AG08395 (cell line): ENCODE measurements at regions not wholly inside any gene's neighbourhood (a gene's known extent, or its start where the extent isn't known, plus 50 kb on each side); places are given as distances from the start of the nearest gene placed in this dataset.

ENCODE experiments used
- DNase-seq: peaks from one replicate; pipeline ENCODE4 v3.0.0; 2012; ENCODE audit warnings: mixed read lengths, low spot score

DNA sequence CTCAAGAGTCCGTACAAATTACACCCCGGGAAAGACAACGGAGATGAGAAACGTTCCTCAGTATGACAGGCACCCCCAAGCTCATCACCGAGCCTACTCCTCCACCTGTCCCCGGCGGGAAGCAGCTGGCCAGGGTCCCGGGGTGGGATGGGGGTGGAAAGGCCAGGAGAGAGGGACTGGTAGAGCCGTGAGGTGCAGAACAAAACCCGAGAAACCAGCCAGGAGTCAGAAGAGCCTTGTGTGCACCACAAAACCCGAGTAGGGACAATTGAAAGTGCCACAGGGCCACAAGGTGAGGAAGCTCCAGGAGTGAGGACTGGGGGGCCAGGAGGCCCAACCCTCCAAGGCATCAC is 75.5 kb upstream of the SALL3 start:
- DNase-seq = no peak

DNA sequence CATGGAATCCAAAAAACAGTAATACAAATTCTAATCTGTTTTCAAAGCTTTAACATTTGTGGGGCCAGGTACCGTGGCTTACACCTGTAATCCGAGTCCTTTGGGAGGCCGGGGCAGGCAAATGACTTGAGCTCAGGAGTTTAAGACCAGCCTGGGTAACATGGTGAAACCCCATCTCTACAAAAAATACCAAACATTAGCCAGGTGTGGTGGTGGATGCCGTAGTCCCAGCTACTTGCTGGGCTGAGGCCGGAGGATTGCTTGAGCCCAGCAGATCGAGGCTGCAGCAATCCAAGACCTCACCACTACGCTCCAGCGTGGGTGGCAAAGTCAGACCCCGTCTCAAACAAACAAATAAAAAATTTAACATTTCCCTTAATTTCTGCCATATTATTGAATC is 74.3 kb upstream of the SALL3 start:
- no peak for DNase-seq

DNA sequence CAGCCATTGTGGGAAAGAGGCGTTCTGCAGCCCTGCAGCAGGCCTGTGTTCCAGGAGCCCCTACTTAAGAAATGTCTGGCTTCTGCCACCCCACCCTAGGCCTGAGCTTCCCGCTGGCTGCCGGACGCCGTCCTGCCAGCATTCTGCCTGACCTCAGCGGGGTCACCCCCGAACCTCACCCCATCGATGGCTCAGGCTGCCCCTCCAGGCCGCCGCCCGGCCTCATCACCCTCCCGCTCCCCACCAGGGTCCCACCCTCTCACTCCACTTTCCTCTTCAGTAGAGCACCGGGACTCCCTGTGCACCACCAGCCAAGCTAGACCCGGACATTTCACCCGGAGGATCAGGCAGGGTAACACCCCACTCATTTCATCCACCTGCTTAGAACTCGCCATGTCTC is 73.6 kb upstream of the SALL3 start:
- DNase-seq = no peak

DNA sequence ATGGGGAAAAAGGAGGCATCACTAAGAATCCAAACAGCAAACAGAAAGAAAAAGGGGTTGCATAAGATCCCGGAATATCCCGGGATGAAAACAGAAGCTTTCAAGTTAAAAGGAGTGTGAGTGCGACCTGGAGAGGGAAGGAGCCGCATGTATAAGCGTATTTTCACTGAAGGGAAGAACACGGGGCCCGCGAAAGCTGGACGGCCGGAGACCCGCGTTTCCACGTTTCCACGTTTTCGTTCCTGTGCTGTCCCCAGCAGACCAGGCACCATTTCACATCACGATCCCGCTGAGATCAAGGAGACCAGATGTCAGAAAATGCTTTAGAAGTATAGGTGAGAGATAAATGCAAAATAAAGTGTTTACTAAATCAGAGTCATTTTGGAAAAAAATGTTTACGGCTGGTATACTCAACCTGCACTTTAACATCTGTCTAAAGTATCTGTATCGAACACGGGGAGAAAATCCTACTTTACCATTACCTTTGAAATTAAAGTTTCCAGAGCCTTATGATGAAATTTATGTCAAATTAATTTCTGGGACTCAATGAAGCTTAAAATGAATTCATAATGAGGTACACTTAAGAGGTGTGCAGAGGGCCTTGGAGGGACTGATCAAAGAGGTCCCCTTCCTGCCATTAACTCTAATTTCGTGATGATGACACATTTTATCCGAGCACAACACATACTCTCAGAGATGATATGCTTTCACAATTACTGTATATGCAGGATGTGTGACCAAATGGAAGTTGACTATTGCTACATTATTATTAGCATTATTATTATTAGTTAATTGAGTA is 71.0 kb upstream of the SALL3 start:
- no peak for DNase-seq

DNA sequence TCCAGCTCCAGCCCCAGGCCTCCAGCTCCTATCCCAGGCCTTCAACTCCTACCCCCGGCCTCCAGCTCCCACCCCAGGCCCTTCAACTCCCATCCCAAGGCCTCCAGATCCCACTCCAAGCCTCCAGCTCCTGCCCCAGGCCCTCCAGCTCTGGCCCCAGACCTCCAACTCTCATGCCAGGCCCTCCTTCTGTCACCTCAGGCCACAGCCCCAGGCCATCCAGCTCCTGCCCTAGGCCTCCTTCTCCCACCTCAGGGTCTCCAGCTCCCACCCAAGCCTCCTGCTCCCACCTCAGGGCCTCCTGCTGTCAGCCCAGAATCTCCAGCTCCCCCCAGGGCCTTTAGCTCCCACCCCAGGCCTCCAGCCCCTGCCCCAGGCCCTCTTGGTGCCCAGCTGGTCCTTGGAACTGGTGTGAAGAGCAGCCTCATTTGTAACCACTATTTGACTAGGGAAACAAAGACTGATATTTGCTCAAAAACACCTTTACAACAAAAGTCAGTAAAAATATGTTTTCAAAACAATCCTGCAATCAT is 67.8 kb upstream of the SALL3 start:
- no peak for DNase-seq

DNA sequence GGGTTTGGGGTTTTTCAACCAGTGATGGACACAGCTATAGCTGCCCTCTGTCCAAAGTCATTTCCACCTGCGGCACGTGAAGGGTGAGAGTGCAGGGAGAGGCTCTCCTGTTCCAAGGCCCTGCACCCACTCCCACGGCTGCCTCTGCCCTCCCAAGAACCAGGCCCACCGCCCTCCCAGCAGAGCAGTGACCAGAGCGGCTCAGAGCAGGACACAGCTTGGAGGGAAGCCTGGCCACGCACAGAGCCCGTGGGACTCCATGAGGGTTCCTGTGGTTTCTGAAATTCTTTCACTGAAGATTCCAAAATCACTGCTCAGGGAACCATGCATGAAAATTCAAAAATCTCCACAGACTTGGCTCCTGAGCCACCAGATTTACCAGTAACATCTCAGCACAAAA is 67.3 kb upstream of the SALL3 start:
- no peak for DNase-seq

DNA sequence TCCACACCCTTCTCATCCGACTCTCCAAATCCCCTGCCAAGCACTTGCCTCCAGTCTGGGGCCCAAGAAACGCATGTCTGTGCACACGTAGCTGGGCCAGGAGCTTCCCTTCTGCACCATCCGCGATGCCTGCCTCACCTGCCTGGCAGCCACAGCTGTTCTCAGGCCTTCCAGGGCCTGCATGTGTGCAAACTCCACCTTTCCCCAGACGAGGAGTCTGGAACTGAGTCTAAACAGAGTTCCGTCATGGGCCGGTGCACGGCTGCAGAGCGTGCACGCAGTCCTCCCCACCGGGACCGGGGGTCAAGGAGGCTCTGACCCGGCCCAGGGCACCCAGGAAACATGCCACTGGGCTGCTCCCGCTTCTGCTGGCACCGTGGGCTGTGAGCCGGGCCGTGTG is 66.8 kb upstream of the SALL3 start:
- no peak for DNase-seq

DNA sequence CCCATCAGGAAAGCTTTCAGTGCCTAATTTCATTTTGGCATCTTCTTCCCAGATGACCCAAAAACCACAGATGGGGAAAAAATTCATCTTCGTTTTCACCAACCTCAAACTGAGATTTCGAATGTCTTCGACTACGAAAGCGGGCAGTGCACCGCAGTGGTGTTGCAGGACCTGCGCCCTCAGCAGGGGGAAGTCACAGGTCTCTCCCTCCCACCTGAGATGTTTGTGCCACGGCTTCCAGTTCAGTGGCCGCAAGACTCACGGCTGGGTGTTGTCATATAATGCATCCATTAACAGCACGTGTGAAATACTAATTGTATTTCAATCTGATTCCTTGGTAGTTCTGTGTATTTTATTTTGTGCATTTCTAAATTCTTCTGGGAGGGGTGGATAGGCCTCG is 66.2 kb upstream of the SALL3 start:
- DNase-seq = no peak

DNA sequence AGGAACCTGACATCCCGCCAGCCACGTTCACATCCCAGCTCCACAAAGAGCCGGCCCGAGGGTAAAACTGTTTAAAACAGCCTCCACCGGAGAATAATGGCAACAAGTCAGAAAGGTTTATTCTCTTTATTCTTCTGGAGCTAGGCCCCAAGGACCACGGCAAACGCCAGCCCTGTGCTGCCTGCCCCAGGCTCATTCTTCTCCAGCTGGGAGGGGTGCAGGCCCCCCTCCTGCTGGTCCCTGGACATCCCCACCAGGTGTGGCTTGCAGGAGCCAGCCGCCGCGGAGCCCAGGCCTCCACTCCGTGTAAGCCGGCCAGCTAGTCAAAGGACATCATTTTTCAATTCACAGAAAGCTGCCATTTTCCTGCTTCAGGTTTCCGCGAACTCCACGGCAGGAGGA is 65.8 kb upstream of the SALL3 start:
- DNase-seq = no peak

DNA sequence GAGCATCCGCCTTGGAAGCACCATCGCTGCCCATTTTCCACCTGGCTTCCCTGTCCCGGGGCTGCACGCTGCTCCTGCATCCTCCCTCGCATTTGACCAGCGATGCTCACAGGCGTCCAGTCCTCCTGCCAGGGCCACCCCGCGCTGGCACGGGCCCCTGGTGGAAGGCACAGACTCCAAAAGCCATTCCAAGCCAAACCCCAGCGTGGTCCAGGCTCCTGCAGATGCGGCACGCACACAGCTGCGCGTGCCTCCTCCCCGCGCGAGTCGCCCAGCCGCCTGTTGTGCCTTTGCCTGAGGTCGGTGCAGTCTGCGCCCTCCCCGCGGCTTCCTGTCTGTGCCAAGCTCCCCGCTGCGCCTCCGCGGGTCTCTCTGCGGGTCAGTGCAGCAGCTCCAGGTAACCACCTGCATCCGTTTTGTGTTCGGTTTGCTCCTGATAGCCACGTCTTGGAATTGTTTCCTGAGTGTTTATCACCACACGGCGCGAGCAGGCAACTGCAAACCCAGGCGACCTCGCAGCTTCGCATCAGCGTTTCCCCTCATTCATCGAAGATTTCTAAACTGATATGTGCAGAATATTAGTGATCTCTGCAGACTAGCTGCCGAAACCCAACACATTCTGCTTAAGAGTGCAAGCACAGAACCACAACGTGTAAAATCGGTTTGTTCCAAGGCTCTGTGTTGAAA is 65.2 kb upstream of the SALL3 start:
- no peak for DNase-seq

DNA sequence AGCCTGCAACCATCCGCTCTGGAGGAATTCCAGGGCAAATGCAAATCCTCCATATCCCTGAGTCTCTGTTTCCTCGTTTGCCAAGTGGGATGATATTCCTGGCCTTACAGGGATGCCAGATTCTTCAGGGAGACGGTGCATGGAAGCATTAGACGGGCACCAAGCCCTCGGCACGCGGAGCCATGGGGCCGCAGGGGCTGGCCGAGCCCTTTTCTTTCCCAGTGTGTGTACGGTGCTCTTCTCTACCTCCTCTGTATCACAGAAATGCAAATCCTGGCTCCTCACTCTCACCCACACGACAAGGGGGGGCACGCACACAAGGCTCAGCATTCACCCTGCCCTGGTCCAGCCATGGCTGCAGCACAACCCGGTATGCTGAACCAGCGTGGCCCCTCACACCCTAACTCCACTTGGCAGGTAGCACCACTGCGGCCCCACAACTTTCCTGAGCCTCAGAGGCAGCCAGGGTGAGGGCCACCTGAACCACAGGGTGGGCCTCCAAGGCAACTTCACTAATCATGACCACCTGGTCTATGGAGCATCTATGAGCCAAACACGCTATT is 64.1 kb upstream of the SALL3 start:
- DNase-seq = no peak

DNA sequence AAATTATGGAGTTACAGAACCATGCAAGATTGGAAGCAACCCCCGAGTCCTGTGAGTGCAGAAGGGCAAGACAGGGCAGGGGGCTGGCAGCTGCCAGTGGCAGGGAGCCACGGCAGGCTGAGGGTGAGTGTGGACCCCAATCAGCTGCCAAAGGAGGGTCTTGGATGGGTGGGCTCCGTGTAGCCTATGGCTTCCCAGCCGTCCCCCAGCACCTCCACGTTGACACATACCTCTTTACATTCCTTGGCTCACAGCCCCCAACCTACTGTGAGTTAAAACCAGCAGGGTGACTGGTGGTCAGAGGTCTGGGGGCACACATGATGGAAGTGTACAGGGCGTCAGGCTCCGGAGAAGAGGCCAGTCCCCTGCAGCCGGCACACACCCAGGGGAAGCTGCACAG is 60.9 kb upstream of the SALL3 start:
- DNase-seq = no peak

DNA sequence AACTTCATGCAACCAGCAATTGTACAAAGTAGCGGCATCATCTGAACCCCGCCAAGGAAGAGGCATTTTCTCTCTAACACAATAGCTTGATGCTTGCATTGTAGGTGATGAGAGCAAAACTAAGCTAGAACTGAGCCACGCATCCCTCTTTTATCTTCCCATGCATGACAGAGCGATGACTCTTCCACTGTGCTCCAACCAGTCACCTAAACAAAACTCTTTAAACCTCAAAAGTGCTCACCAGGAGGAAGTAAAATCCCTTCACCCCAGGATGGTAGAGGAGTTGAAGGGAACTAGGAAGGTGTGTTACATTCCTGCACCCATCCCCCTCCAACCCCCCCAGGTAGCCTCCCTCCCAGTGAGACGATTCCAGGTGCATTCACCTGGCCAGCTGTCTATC is 59.7 kb upstream of the SALL3 start:
- DNase-seq = no peak

DNA sequence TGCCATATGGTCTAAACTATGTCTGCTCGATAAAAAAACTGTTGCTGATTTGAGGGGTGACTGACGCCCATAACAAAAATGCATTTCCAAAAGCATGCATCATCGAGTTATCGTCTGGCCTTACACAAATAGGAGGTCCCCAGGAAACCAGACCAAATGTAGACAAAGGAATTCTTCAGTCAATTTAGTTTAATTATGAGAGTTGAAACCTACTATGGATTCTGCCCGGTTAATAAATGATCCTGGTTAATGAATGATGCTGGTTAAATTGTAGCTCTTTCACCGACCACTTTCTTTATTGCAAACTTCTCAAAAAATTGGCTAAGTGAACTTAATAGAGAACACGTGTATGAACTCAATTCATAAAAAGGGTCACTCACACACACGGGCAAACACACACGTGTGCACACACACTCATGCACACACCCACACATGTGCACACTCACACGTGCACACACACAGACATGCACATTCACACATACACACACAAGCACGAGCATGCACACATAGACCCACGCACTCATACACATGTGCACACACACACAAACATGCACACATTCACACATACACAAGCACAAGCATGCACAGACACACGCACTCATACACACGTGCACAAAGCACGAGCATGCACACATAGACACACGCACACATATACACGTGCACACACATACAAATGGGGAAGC is 59.0 kb upstream of the SALL3 start:
- DNase-seq = no peak

DNA sequence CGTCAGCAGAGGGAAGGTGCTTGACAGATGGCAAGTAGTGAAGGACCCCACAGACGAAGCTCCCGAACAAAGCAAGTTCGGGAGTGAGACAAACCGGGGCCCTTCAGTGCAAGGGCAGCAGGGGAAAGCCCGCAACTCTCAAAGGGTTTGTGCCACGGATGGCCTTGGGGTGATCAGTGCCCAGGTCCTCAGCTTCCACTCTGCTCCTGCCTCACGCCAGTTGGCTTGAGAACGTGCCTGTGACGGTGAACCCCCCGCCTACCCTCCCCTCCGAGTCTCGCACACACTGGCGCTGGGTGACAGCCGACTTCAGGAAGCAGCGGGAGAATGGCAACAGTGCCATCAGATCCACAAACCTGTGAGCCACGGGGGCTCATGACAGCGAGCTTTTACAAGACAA is 56.8 kb upstream of the SALL3 start:
- no peak for DNase-seq

DNA sequence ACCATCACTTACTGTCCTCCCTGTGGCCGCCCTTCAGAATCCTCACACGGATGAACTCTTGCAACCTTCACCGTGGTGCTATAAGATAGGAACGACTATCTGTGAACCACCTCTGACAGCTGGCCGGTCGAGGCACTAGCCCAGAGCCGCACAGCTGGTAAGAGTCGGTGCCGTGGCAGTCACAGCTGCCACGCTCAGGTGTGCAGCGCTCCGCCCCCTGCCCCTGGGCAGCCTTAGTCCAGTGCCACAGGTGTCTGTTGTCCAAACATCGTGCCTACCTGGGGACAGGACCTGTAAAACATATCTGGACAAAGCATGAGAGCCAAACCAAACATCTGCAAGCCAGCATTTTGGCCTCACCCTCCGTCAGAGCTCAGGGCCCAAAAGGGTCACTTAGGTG is 55.3 kb upstream of the SALL3 start:
- no peak for DNase-seq

DNA sequence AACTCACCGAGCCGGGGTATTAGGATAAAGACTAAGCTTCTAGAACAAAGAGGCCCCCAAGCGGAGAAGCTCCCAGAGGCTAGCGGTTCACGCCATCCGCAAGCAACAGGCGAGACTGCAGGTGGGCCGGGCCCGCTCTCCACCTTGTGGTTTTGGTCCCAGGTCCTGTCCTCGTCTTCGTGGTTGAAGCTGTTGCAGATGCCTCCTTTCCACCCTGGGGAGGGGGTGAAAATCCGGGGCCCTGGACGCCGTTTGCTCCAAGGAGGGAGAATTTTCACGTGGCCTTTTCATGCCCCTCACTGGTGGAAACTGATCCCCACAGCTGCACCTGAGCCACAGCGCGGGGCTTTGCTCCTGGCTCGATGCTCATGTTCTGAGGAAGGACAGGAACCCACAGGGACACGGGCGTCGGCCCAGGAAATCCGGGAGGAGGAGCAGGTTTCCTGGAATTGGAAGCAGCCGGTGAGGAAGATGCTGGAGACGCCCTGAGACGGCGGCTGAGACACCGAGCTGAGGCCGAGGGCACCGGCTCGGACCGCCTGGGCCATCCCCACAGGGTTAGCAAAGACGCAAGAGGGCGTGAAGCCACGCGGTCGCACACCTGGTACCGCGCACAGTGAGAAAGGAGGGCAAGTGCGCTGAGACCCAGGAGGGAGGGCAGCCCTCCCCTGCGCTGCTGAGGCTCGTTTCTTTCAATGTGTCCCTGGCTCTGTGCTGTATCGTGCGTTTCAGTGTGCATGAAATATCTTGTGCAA is 54.7 kb upstream of the SALL3 start:
- DNase-seq = no peak

DNA sequence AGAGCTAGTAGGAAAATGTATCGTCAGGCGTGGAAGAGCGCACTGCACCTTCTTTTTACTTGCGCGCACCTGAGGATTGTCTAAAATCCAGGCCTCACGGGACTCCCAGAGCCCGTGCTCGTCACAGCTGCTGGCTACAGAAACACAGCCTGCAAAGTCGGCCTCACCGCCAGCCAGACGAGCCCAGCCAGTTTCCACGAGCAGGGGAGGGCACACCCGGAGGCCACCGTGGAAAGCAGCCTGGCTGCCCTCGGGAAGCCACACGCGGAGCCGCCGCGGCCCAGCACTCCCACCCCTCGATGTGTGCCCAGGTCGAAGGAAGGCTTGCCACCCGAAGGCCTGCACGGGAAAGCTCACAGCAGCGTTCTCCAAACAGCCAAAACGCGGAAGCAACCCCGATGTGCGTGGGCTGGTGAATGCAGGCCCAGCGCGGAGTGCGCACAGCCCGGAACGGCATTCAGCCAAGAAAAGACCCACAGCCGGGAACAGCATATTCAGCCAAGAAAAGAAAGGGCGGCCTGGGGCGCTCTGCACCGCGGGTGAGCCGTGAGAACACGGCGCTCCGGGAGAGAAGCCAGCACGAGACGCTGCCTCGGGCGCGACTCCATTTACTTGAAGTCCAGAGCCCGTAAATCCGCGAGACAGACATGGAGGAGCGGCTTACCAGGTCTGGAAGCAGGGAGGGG is 53.9 kb upstream of the SALL3 start:
- no peak for DNase-seq

DNA sequence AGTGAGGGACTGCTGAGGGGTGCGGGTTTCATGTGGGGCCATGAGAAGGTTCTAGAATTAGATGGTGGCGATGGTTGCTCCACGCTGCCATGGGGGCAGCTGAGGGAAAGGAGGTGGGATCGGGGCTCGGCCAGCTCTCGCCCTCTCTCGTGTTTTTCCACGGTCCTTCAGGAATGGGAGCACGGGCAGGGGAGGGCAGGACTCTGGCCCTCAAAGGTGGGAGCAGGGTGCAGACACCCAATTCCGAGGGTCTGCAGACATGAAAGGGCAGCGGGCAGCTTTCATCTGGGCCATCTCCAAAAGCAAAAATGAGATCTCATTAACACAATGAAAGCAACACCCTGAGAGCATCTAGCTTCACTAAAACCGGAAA is 53.4 kb upstream of the SALL3 start:
- no peak for DNase-seq

DNA sequence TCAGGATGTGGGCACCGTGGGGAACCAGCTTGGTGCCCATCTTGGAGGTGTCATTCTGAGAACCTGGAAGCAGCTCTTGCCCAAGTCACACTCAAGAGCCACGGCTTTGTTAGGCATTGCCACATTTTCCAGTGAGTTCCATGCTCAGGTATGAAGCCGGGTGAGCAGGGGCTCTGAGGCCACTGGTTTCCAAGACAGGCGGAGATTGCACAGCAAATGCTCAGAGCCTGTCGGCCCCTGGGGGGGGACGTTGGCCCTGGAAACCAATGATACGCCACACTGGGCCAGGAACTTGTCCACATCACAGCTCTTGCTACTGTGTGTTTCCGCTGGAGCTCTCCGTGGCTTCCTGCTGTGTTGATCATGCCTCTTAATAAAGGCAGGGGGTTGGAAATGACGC is 52.5 kb upstream of the SALL3 start:
- DNase-seq = no peak

DNA sequence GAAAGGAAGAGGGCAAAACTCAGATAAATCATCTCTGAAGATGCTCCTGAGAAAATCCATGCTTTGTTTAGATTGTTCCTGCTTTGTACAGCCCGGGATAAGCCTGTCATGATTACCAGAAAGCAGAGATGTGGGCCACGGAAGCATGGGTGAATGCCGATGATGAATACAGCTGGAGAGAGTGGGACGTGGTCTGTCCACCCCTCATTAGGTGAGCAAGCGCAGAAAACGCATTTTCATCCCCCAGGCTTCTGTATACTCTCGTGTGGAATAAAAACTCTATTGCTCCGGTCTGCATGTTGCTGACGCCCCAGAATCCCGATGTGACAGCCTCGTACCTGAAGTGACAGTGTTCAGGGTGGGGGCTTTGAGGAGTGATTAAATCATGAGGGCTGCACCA is 52.0 kb upstream of the SALL3 start:
- no peak for DNase-seq

DNA sequence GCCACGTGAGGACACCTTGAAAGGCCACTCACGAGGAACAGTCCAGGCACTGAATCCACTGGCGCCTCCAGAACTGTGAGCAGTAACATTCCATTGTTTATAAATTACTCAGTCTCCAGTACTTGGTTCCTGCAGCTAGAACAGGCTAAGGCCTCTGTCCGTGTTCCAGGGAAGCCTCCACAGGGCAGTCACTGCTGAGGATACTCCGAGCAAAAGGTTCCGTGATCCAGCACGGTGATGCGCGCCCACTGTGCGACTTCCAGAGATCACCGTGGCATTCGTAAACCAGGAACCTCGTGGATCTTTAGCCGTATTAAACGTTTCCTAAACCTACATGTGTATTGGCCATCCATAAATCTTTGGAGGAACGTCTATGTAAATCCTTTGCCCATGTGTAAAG is 51.5 kb upstream of the SALL3 start:
- no peak for DNase-seq
